HL-60 (cell line): ENCODE measurements at regions not wholly inside any gene's neighbourhood (a gene's known extent, or its start where the extent isn't known, plus 50 kb on each side); places are given as distances from the start of the nearest gene placed in this dataset.

ENCODE experiments used
- CTCF ChIP-seq: IDR thresholded peaks from one replicate; pipeline ENCODE4 v1.5.1; 2011; ENCODE audit warnings: low read length, control low read depth, inconsistent platforms; ENCODE audit not compliant: insufficient read depth
- REST ChIP-seq: IDR thresholded peaks from 2 replicates; pipeline ENCODE4 v1.6.1; 2012; ENCODE audit warnings: low read depth; ENCODE audit not compliant: insufficient replicate concordance

DNA sequence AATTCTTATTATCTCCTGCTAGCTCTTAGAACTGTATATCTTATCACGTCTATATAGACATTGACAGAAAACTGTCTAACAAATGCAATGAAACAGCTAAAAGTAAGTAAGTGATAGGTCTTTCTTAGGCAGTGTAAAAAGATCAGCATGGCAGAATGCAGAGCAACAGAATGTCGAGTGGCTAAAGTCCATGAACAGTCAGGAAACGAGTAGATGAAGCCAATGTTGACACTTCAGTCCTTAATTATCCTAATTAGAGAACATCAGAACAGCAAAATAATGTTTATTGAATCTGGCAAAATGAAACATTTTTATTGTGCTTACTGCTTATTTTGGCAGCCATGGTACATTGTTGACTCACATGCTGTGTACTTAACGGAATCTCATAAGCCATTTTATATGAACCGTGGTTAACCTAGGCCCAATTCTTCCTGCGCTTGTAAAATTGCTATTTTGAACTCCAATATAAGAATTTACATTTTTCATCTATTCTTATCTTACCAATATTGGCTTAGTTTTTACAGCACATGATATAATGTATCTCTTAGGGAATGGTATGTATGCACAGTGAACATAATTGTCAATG, 748.1 kb downstream of the DACH1 start:
- no peak for TF ChIP-seq CTCF
- no peak for TF ChIP-seq REST
